ENCODE measurements at regions not wholly inside any gene's neighbourhood (a gene's known extent, or its start where the extent isn't known, plus 50 kb on each side); places are given as distances from the start of the nearest gene placed in this dataset.

- DNase-seq: no peak
Observed at GRCh38 chr11:126127898-126128297, 65.2 kb upstream of the CDON start.

GRCh38 chr11:126127284-126127845 is 64.7 kb upstream of the CDON start:
- DNase-seq: no peak

GRCh38 chr11:126124231-126124661 is 61.6 kb upstream of the CDON start:
- DNase-seq: no peak

GRCh38 chr11:126123686-126124085 is 61.0 kb upstream of the CDON start:
- no peak for DNase-seq

- DNase-seq: no peak
Observed at GRCh38 chr11:126122863-126123262, 60.2 kb upstream of the CDON start.

- no peak for DNase-seq
Observed at GRCh38 chr11:126121296-126121695, 58.6 kb upstream of the CDON start.

GRCh38 chr11:126118806-126119205 is 56.1 kb upstream of the CDON start:
- no peak for DNase-seq

- no peak for DNase-seq
Observed at GRCh38 chr11:126115816-126116331, 53.2 kb upstream of the CDON start.

GRCh38 chr11:126115127-126115495 is 52.4 kb upstream of the CDON start:
- DNase-seq: no peak

GRCh38 chr11:126114486-126115126 is 51.9 kb upstream of the CDON start:
- no peak for DNase-seq

- no peak for DNase-seq
Observed at GRCh38 chr11:126113963-126114362, 51.3 kb upstream of the CDON start.

- DNase-seq: no peak
Observed at GRCh38 chr11:126113515-126113957, 50.9 kb upstream of the CDON start.

GRCh38 chr11:126113012-126113411 is 50.3 kb upstream of the CDON start:
- DNase-seq: no peak

GRCh38 chr11:126112547-126112946 is 49.9 kb upstream of the CDON start:
- no peak for DNase-seq
